Stimulated activated naive CD4-positive, alpha-beta T cell (primary cell): ENCODE measurements at regions not wholly inside any gene's neighbourhood (a gene's known extent, or its start where the extent isn't known, plus 50 kb on each side); places are given as distances from the start of the nearest gene placed in this dataset.

Experiments
- DNase-seq, 6 experiments: peaks; one replicate each; lab custom pipeline; 2025; lab: John Stamatoyannopoulos, UW

- no peak for DNase-seq
These were observed 498.6 kb downstream of the CAAP1 start for GRCh38 chr9:26394025-26394424.

GRCh38 chr9:26392639-26393038, 500.0 kb downstream of the CAAP1 start:
- no peak for DNase-seq

GRCh38 chr9:26391036-26391435, 501.6 kb downstream of the CAAP1 start:
- no peak for DNase-seq

GRCh38 chr9:26375448-26375847, 517.2 kb downstream of the CAAP1 start:
- DNase-seq, result no peak

- DNase-seq, result no peak
These were observed 519.0 kb downstream of the CAAP1 start for GRCh38 chr9:26373616-26374015.

GRCh38 chr9:26371236-26371635, 521.4 kb downstream of the CAAP1 start:
- DNase-seq, result no peak

GRCh38 chr9:26369093-26369492, 523.5 kb downstream of the CAAP1 start:
- DNase-seq, result no peak

GRCh38 chr9:26368241-26368640, 524.4 kb downstream of the CAAP1 start:
- no peak for DNase-seq

GRCh38 chr9:26361010-26361409, 531.6 kb downstream of the CAAP1 start:
- no peak for DNase-seq

GRCh38 chr9:26358836-26359235, 533.8 kb downstream of the CAAP1 start:
- no peak for DNase-seq

- no peak for DNase-seq
These were observed 534.7 kb downstream of the CAAP1 start for GRCh38 chr9:26357803-26358344.

- DNase-seq, result no peak
These were observed 536.1 kb downstream of the CAAP1 start for GRCh38 chr9:26356491-26356890.

GRCh38 chr9:26346942-26347477, 545.6 kb downstream of the CAAP1 start:
- no peak for DNase-seq

- no peak for DNase-seq
These were observed 551.1 kb downstream of the CAAP1 start for GRCh38 chr9:26341545-26341944.

- DNase-seq, result no peak
These were observed 552.8 kb downstream of the CAAP1 start for GRCh38 chr9:26339796-26340195.

- no peak for DNase-seq
These were observed 557.5 kb downstream of the CAAP1 start for GRCh38 chr9:26335116-26335515.

GRCh38 chr9:26334706-26335105, 557.9 kb downstream of the CAAP1 start:
- no peak for DNase-seq

- DNase-seq, result no peak
These were observed 561.4 kb downstream of the CAAP1 start for GRCh38 chr9:26331223-26331622.

- DNase-seq, result no peak
These were observed 562.6 kb downstream of the CAAP1 start for GRCh38 chr9:26329974-26330373.

- DNase-seq, result no peak
These were observed 566.0 kb downstream of the CAAP1 start for GRCh38 chr9:26326563-26326962.

GRCh38 chr9:26325444-26325829, 567.2 kb downstream of the CAAP1 start:
- no peak for DNase-seq

GRCh38 chr9:26324786-26325443, 567.7 kb downstream of the CAAP1 start:
- no peak for DNase-seq

GRCh38 chr9:26321935-26322334, 570.7 kb downstream of the CAAP1 start:
- no peak for DNase-seq

GRCh38 chr9:26319859-26320258, 572.7 kb downstream of the CAAP1 start:
- DNase-seq, result no peak
